ENCODE measurements at regions not wholly inside any gene's neighbourhood (a gene's known extent, or its start where the extent isn't known, plus 50 kb on each side); places are given as distances from the start of the nearest gene placed in this dataset.

DNA sequence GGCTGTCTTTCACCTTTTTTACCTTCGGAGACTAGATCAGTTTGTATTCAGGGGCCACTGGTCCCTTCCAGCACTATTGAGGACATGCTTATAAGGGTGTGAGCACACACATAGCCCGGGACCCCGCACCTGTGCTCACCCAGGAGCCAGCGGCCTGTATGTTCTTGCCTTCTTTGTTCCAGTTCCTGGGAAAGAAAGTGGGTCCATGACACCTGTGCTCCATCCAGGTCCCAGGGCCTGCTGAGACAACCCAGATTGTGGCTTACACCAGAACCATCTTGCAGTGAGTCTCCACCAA lies 207.8 kb downstream of the TOMM20 start:
- DNase-seq (ENCODE audit: low read depth), result no peak
- H3K4me3 ChIP-seq (ENCODE audit: control insufficient read depth, low read depth, low read length), result no peak overlapping the region
- TF ChIP-seq, protein P1, sequence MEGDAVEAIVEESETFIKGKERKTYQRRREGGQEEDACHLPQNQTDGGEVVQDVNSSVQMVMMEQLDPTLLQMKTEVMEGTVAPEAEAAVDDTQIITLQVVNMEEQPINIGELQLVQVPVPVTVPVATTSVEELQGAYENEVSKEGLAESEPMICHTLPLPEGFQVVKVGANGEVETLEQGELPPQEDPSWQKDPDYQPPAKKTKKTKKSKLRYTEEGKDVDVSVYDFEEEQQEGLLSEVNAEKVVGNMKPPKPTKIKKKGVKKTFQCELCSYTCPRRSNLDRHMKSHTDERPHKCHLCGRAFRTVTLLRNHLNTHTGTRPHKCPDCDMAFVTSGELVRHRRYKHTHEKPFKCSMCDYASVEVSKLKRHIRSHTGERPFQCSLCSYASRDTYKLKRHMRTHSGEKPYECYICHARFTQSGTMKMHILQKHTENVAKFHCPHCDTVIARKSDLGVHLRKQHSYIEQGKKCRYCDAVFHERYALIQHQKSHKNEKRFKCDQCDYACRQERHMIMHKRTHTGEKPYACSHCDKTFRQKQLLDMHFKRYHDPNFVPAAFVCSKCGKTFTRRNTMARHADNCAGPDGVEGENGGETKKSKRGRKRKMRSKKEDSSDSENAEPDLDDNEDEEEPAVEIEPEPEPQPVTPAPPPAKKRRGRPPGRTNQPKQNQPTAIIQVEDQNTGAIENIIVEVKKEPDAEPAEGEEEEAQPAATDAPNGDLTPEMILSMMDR (IDR thresholded peaks at IDR 0.05; ENCODE audit: control insufficient read depth, insufficient read depth, low read depth, low read length, missing control alignments), result no peak

DNA sequence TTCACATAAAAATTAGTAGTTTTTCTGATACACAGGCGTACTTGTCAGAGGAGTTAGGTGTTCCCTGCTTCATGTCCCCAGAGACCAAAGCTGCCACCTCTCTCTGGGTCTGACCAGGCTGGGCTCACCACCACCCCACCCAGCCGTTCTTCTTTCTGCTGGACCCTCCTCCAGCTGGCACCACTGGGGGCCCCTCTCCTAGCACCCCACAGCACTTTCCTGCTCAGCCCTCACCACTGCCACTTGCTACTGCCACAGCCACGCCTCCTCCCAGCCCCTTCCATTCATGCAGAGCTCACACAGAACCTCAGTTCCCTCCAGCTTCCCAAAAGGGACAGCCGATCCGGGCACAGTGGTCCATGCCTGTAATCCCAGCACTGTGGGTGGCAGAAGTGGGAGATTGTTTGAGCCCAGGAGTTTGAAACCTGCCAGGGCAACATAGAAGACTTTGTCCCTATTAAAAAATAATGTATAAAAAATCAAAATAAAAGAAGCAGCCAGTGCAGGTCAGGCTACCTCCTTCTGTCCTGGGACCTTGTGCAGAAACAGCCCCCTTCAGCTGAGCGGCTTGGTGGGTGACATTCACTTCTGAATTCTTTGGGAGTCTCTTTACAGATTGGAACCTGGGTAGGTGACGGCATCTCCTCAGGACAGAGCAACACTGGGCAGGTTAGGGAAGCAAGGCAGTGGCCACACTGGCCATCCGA lies 208.3 kb downstream of the TOMM20 start:
- TF ChIP-seq, protein P1 (IDR thresholded peaks at IDR 0.05; ENCODE audit: control insufficient read depth, insufficient read depth, low read depth, low read length, missing control alignments), result no peak
- H3K4me3 ChIP-seq (ENCODE audit: control insufficient read depth, low read depth, low read length), result no peak overlapping the region
- no peak for DNase-seq (ENCODE audit: low read depth)

DNA sequence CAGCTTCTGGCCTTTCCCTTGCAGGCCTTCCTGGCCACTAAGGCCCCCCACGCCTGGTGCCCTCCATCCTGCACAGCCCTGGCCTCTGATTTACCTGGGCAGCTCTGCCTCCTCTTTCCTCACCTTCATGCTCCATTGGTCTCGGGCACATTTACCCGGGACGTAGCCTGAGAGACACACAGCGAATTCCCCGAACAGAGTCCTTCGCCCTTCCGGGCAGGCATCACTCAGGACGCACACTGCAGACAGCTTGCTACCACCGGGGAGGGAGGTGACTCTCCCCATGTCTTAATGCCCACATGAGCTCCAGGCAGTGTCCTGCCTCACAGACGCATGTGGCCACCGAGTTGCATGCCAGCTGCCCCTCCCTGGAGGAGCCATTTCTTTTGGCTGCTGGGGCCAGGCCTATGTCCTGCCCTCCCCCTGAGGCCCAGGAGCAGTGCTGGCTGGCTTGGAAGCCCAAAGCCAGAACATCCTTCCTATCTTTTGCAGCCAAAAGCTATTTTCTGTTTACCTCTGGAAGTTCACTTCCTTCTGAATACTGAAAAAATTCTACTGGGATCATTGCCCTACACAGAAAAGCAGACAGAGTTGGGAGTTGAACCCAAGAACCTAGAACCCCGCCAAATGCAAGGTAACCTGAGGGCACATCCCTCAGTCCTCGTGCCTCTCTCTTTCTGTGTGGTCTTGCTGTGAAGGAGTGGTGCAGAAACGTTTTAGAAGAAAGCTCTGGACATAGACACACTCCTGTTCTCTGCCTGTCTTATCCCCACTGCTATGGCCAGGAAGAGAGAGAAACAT lies 209.5 kb downstream of the TOMM20 start:
- no peak overlapping the region for H3K4me3 ChIP-seq (ENCODE audit: control insufficient read depth, low read depth, low read length)
- no peak for DNase-seq (ENCODE audit: low read depth)
- TF ChIP-seq, protein P1 (IDR thresholded peaks at IDR 0.05; ENCODE audit: control insufficient read depth, insufficient read depth, low read depth, low read length, missing control alignments), result no peak

DNA sequence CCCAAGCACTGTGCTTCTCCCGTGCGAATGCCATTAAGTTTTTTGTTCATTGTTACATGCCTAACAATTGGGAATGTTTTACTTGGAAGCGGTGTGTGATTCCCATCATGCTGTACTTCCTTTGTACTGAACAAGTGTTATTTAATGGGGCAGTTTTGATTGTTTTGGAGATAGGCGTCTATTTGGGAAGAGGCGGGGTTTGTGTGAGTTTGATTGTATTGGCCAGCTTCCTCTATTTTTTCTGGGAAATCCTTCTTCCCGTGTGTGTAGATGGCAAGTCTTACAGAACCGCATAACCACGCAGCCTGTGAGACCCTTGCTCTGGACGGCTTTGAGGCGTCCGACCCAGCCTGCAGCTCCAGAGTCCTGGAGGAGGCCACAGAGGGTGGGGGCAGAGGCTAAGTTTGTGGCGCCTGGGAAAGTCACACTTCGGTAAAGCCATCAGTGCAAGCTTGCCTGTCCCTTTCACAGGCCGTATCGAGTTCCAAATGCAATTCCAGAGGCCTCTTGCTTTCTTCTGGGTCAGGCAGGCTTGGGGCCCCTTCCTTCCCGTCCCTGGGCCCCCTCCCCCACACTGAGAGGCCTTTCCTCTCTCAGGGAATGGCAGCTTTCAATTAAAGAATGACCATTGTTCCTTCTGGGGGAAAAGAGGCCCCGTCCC lies 210.3 kb downstream of the TOMM20 start:
- TF ChIP-seq, protein P1 (IDR thresholded peaks at IDR 0.05; ENCODE audit: control insufficient read depth, insufficient read depth, low read depth, low read length, missing control alignments), result no peak
- no peak for DNase-seq (ENCODE audit: low read depth)
- H3K4me3 ChIP-seq (ENCODE audit: control insufficient read depth, low read depth, low read length), result no peak overlapping the region

DNA sequence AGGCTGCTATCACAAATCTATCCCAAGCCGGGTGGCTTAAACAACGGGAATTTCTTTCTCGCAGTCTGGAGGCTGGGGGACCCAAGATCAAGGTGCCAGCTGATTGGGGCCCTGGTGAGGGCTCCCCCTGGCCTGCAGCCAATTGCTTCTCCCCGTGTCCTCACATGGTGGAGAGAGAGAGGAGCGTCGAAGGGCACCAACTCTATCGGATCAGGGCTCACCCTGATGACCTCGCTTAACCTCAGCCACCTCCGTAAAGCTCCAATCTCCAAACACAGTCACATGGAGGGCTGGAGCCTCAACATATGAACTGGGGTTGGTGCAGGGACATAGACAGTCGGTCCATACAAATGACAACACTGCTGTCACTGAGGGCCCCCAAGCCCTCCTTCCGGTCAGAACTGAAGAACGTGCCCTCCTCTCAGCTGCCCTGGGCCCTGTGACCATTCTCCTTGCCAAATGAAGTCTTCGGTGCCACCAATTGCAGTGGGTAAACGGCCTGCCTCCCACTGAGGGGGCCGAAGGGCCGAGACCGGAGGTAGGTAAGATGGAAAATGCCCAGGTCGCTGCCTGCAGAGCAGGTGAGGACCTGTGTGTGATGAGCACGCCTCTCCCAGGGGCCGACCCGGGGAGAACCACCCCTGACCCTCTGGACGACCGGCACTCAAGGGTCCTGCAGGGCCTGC lies 211.0 kb downstream of the TOMM20 start:
- no peak for DNase-seq (ENCODE audit: low read depth)
- H3K4me3 ChIP-seq (ENCODE audit: control insufficient read depth, low read depth, low read length), result no peak overlapping the region
- TF ChIP-seq, protein P1 (IDR thresholded peaks at IDR 0.05; ENCODE audit: control insufficient read depth, insufficient read depth, low read depth, low read length, missing control alignments), result no peak

DNA sequence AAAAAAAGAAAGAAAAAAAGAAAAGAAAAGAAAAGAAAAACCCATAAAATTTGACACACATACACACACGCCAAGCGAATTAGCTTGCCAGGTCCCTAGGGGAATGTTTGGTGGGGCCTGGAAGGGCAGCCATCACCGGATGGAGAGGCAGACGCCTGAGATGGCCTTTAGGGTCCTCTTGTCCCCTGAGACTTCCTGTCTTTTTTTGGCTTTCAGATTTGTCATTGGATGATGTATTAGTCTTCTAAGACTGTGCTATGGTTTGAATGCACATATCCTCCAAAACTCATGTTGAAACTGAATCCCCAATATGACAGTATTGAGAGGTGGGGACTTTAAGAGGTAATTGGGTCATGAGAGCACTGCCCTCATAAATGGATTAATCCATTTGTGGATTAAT lies 211.8 kb downstream of the TOMM20 start:
- TF ChIP-seq, protein P1 (IDR thresholded peaks at IDR 0.05; ENCODE audit: control insufficient read depth, insufficient read depth, low read depth, low read length, missing control alignments), result no peak
- no peak for DNase-seq (ENCODE audit: low read depth)
- H3K4me3 ChIP-seq (ENCODE audit: control insufficient read depth, low read depth, low read length), result no peak overlapping the region
